ENCODE measurements at regions not wholly inside any gene's neighbourhood (a gene's known extent, or its start where the extent isn't known, plus 50 kb on each side); places are given as distances from the start of the nearest gene placed in this dataset.

DNA sequence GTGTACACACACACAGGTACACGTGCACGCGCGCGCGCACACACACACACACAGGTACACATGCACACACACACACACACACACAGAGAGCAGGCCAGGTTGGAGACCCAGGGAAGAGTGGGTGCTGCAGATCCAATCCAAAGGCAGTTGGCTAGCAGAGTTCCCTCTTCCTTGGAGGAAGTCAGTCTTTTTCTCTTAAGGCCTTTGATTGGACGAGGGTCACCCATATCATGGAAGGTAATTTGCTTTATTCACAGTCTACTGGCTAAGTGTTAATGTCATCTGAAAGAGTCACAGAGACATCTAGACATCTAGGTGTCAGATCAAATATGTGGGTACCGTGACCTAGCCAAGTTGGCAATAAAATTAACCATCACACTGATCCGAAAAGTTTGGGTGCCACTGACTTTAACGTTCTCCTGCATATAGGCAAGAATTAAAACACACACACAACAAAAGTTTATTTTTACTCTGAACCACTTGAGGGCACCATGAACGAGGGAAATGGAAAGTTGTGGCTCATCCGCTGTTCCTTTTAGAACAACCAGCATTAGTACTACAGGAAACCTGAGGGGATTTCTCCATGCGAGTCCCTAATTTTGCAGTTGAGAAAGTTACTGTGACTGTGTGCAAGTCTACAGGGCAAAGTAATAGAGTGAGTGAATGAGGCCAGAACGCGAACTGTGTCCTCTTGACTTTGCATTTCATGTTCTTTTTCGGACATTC lies 66.0 kb upstream of the STOX2 start:
- no peaks in the 10 kb centered on the region for H3K4me1 Mint-ChIP-seq
- no peak overlapping the region for H3K4me3 Mint-ChIP-seq
- DNase-seq: no peak
- H3K9me3 Mint-ChIP-seq: no peaks in the 10 kb centered on the region
- peaks cover 4 to 36% (median 10%) of the 10 kb centered on the region in 5 donors for H3K27me3 Mint-ChIP-seq
- POLR2A ChIA-PET: no interaction called here
- no peak overlapping the region for H3K27ac Mint-ChIP-seq
- ATAC-seq: no peak
- no peaks in the 10 kb centered on the region for H3K36me3 Mint-ChIP-seq

DNA sequence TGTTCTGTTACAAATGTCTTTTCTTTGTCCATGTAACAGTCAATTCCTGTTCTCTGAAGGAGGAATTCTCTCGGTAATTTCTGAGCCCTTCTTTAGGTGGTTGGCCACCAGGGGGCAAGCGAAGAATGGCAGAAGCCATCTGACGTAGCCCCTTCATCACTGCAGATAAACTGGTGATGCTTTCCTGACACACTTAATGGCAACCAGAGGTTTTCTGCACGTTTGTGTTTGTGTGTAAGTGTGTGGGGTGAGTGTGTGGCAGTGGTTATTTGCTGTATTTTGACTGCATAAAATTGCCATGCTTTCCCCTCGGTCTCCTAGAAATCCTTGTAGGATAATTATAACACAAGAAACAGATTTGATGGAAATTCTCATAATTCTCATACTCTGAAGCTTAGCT lies 64.8 kb upstream of the STOX2 start:
- Mint-ChIP-seq H3K4me3 (no peak overlapping the region), H3K9me3 (no peaks in the 10 kb centered on the region), H3K27me3 (peaks cover 8 to 43% (median 11%) of the 10 kb centered on the region in 5 donors), H3K4me1 (no peaks in the 10 kb centered on the region), H3K36me3 (no peaks in the 10 kb centered on the region), H3K27ac (no peak overlapping the region)
- peak; percentile 32 to 69 (median 53) for DNase-seq
- peak in 1 of 2 donors; percentile 42 for ATAC-seq
- POLR2A ChIA-PET: no interaction called here

DNA sequence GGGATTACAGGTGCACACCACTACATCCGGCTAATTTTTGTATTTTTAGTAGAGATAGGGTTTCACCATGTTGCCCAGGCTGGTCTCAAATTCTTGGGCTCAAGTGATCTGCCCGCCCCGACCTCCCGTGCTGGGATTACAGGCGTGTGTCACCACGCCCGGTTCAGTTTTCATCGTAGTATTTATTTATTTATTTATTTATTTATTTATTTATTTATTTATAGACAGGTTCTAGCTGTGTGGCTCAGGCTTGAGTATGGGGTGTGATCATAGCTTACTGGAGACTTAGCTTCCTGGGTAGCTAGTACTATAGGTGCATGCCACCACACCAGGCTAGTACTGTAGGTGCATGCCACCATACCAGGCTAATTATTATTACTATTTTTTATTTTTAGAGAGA lies 64.1 kb upstream of the STOX2 start:
- Mint-ChIP-seq H3K4me1 (no peaks in the 10 kb centered on the region), H3K36me3 (no peaks in the 10 kb centered on the region), H3K27me3 (peaks cover 9 to 42% (median 12%) of the 10 kb centered on the region in 5 donors), H3K27ac (no peak overlapping the region), H3K9me3 (peaks cover 0 to 1% (median 0%) of the 10 kb centered on the region in 9 donors), H3K4me3 (no peak overlapping the region)
- POLR2A ChIA-PET: no interaction called here
- ATAC-seq (no peak), DNase-seq (no peak)

DNA sequence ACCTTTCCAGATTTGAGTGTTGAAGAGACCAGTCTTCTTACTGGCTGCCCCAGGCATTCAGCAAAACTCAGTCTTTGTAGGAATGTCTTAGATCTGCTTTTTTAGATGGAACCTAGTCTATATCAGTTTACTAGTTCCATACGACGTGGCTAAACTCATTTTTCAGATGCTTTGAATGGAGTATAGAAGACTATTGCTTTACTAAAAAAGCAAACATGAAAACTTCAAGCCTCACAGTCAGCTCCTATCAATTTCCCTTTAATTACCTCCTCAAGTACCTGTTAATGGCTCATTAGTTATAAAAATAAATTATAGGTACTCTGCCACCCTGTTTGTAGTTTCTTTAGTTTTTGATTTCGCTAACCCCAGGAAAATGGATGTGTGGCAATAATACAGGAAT lies 63.0 kb upstream of the STOX2 start:
- H3K27me3 Mint-ChIP-seq: peaks cover 9 to 31% (median 17%) of the 10 kb centered on the region in 5 donors
- POLR2A ChIA-PET: no interaction called here
- DNase-seq: no peak
- peaks cover 0 to 9% (median 9%) of the 10 kb centered on the region in 9 donors for H3K9me3 Mint-ChIP-seq
- no peaks in the 10 kb centered on the region for H3K4me1 Mint-ChIP-seq
- ATAC-seq: no peak
- H3K36me3 Mint-ChIP-seq: peaks cover 0 to 6% (median 3%) of the 10 kb centered on the region in 3 donors
- no peak overlapping the region for H3K4me3 Mint-ChIP-seq
- no peak overlapping the region for H3K27ac Mint-ChIP-seq

DNA sequence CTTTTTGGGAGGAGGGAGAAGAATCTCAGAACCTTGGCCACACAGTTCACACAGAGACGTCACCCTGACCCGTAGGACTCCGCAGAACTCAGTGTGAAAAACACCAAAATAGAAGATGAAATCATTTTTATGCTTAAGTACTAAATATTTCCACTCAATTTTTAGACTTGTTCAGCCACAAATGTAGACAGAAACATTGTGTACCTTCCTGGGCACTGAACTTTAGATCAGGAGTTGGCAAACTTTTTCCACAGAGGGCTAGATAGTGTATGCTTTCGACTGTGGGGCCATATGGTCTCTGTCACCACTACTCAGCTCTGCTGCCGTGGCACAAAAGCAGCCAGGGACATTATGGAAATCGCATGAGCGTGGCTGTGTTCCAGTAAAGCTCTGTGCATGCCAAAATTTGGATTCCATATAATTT lies 61.8 kb upstream of the STOX2 start:
- POLR2A ChIA-PET: no interaction called here
- Mint-ChIP-seq H3K27me3 (peaks cover 14 to 39% (median 25%) of the 10 kb centered on the region in 5 donors), H3K27ac (no peak overlapping the region), H3K36me3 (peaks cover 0 to 14% (median 3%) of the 10 kb centered on the region in 3 donors), H3K9me3 (peaks cover 0 to 19% (median 11%) of the 10 kb centered on the region in 9 donors), H3K4me1 (no peaks in the 10 kb centered on the region), H3K4me3 (no peak overlapping the region)
- no peak for DNase-seq
- ATAC-seq: no peak

DNA sequence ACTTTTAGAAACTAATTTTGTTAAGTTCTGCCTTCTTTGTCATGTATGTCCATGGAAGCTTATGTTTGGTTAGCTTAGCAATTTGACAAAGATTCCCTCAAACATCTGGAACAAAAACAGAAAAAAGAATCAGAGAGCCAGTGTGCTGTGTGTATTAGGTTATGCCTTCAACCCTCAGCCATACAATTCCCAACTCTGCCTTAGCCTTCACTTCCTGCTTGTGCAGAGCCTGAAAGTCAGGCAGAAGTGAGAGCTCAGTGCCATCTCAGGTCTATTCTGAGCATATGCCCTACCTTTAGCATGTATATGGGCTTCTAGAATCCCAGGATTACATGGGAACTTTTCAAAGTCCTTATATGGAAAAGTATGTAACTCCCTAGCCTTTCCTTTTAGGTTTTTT lies 58.2 kb upstream of the STOX2 start:
- peaks cover 1 to 22% (median 15%) of the 10 kb centered on the region in 9 donors for H3K9me3 Mint-ChIP-seq
- H3K27ac Mint-ChIP-seq: no peak overlapping the region
- no peaks in the 10 kb centered on the region for H3K4me1 Mint-ChIP-seq
- DNase-seq (no peak), ATAC-seq (no peak)
- H3K36me3 Mint-ChIP-seq: peaks cover 0 to 14% (median 3%) of the 10 kb centered on the region in 3 donors
- H3K27me3 Mint-ChIP-seq: peaks cover 23 to 47% (median 33%) of the 10 kb centered on the region in 5 donors
- POLR2A ChIA-PET: no interaction called here
- no peak overlapping the region for H3K4me3 Mint-ChIP-seq

DNA sequence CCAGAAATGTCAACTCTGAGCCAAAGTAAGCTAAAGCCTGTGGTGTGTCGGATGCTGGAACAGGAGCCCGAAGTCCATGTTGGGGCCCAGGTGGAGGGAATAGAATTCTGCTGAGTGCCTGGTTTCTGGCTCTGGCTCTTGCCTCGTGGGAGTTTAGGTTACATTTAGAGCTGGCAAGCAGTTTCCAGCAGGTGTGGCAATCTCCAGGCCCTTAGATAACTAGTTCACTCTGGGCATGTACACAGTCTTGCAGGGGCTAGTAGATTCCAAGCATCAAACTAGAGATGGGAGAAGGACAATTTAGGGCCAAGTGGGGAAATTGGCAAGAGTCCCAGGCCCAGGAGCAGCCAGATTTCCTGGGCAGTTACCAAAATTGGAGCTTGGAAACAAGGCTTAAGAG lies 56.3 kb upstream of the STOX2 start:
- no peaks in the 10 kb centered on the region for H3K4me1 Mint-ChIP-seq
- H3K27me3 Mint-ChIP-seq: peaks cover 23 to 47% (median 30%) of the 10 kb centered on the region in 5 donors
- no peak overlapping the region for H3K27ac Mint-ChIP-seq
- H3K9me3 Mint-ChIP-seq: peaks cover 1 to 22% (median 15%) of the 10 kb centered on the region in 9 donors
- H3K4me3 Mint-ChIP-seq: no peak overlapping the region
- DNase-seq (no peak), ATAC-seq (no peak)
- peaks cover 0 to 14% (median 3%) of the 10 kb centered on the region in 3 donors for H3K36me3 Mint-ChIP-seq
- POLR2A ChIA-PET: no interaction called here

DNA sequence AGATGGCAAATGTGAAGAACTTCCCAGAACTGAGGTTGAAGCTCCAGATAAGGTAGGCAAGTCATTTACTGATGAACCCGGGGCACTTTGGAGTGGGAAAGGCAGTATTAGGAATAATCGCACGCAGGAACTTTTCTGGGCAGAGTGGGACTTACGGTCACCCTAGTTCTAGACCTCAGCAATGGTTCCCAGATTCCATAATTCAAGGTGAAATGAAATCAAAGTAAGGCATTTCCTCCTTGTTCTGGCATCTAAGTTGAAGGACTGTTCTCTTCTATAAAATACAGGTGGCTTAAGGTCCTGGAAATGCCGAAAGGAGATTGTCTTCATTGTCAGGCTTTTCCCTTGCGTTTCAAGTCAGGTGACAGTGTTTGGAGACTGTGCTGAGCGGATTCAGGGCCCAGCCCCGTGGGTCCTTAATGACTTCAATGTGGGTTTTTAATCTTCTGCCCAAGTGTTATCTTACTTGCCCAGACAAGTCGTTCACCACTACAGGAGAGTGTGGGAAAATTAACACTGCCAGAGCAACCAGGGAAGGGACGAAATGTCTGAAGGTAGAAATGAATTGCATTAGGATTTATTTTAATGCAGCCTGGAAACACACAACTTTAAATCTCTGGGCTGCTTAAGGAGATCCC lies 52.1 kb upstream of the STOX2 start:
- no peak for ATAC-seq
- DNase-seq: no peak
- no peaks in the 10 kb centered on the region for H3K4me1 Mint-ChIP-seq
- no peak overlapping the region for H3K4me3 Mint-ChIP-seq
- peaks cover 0 to 6% (median 1%) of the 10 kb centered on the region in 9 donors for H3K9me3 Mint-ChIP-seq
- H3K36me3 Mint-ChIP-seq: no peaks in the 10 kb centered on the region
- H3K27ac Mint-ChIP-seq: peak overlapping the region in 1 of 10 donors; percentile 22
- peaks cover 16 to 57% (median 29%) of the 10 kb centered on the region in 5 donors for H3K27me3 Mint-ChIP-seq
- POLR2A ChIA-PET: no interaction called here

DNA sequence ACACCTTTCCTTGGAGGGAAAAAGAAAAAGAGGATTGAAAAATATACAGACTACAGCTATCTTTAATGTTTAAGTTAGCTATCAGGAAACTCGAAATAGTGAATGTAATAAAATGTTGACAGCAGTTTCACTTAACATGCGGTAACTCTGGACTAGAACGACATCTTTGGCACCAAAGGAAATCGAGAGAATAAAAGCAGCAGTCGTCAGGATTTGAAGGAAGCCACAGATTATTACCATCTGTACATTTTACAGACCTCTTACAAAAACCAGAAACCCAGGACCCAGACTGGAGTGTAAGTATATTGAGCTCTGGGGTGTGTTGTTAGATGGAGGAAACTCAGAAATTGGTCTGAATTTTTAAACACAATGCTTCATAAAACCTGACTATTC lies 51.6 kb upstream of the STOX2 start:
- no peak overlapping the region for H3K4me3 Mint-ChIP-seq
- no peaks in the 10 kb centered on the region for H3K4me1 Mint-ChIP-seq
- no peak for ATAC-seq
- H3K27me3 Mint-ChIP-seq: peaks cover 15 to 57% (median 31%) of the 10 kb centered on the region in 5 donors
- peaks cover 0 to 5% (median 0%) of the 10 kb centered on the region in 9 donors for H3K9me3 Mint-ChIP-seq
- H3K27ac Mint-ChIP-seq: peak overlapping the region in 1 of 10 donors; percentile 22
- POLR2A ChIA-PET: no interaction called here
- DNase-seq: no peak
- H3K36me3 Mint-ChIP-seq: peaks cover 0 to 2% (median 0%) of the 10 kb centered on the region in 3 donors
